GM12878 (cell line): ENCODE measurements at regions not wholly inside any gene's neighbourhood (a gene's known extent, or its start where the extent isn't known, plus 50 kb on each side); places are given as distances from the start of the nearest gene placed in this dataset.

ENCODE experiments used
- ATF2 ChIP-seq: IDR thresholded peaks from 2 replicates; pipeline ENCODE4 v1.6.1; 2012; ENCODE audit warnings: low read length, inconsistent platforms
- EZH2 ChIP-seq: IDR thresholded peaks from 2 replicates; pipeline ENCODE4 v1.6.1; 2012; ENCODE audit warnings: low read depth, mild to moderate bottlenecking, control low read depth, inconsistent platforms, low read length, borderline replicate concordance; ENCODE audit not compliant: control insufficient read depth
- HDAC6 ChIP-seq: fragments of 200-600 bp; sonication (generic); IDR thresholded peaks from one replicate; pipeline ENCODE4 v1.8.0; 2017; ENCODE audit warnings: antibody characterized with exemption; ENCODE audit not compliant: unreplicated experiment
- MYC ChIP-seq: IDR thresholded peaks from 2 replicates; pipeline ENCODE4 v1.6.1; 2011; ENCODE audit warnings: mild to moderate bottlenecking, low read length, moderate library complexity, inconsistent platforms; ENCODE audit not compliant: insufficient read depth, insufficient replicate concordance, insufficient read length, severe bottlenecking
- POLR2AphosphoS5 ChIP-seq: IDR thresholded peaks from 2 replicates; pipeline ENCODE4 v1.6.1; 2011; ENCODE audit warnings: mild to moderate bottlenecking, low read length, inconsistent platforms
- RFX5 ChIP-seq: IDR thresholded peaks from 2 replicates; pipeline ENCODE4 v1.6.1; 2011; ENCODE audit warnings: low read depth, low read length, improper control_type of control experiment
- SMAD1 ChIP-seq: fragments of 450-650 bp; IDR thresholded peaks from 2 replicates; pipeline ENCODE4 v1.6.1; 2018; ENCODE audit warnings: mild to moderate bottlenecking, low read depth; ENCODE audit not compliant: partially characterized antibody
- SPI1 ChIP-seq: IDR thresholded peaks from 2 replicates; pipeline ENCODE4 v1.6.1; 2011; ENCODE audit warnings: low read depth, mild to moderate bottlenecking, low read length, moderate library complexity, borderline replicate concordance; ENCODE audit not compliant: insufficient read depth
- TF ChIP-seq, protein P1 (sequence below), 3 experiments: IDR thresholded peaks in 2 of 3; conservative IDR thresholded peaks in 1 of 3; 2 replicates each; pipeline ENCODE4 v1.5.1; 2011; ENCODE audit warnings: low read depth in 3 of 3, low read length in 3 of 3, mild to moderate bottlenecking in 3 of 3, control low read depth in 2 of 3, moderate library complexity in 2 of 3, inconsistent platforms in 1 of 3, mixed read lengths in 1 of 3; ENCODE audit not compliant: control insufficient read depth in 2 of 3, insufficient read depth in 1 of 3; ENCODE audit errors: extremely low read depth in 1 of 3

GRCh38 chr12:82593143-82593542, 93.6 kb upstream of the TMTC2 start:
- no peak for TF ChIP-seq HDAC6
- no peak for TF ChIP-seq SMAD1
- no peak for TF ChIP-seq RFX5
- TF ChIP-seq, protein P1, sequence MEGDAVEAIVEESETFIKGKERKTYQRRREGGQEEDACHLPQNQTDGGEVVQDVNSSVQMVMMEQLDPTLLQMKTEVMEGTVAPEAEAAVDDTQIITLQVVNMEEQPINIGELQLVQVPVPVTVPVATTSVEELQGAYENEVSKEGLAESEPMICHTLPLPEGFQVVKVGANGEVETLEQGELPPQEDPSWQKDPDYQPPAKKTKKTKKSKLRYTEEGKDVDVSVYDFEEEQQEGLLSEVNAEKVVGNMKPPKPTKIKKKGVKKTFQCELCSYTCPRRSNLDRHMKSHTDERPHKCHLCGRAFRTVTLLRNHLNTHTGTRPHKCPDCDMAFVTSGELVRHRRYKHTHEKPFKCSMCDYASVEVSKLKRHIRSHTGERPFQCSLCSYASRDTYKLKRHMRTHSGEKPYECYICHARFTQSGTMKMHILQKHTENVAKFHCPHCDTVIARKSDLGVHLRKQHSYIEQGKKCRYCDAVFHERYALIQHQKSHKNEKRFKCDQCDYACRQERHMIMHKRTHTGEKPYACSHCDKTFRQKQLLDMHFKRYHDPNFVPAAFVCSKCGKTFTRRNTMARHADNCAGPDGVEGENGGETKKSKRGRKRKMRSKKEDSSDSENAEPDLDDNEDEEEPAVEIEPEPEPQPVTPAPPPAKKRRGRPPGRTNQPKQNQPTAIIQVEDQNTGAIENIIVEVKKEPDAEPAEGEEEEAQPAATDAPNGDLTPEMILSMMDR (IDR thresholded peaks at IDR 0.05 in 2 of 3, conservative IDR thresholded peaks at IDR 0.05 in 1 of 3; ENCODE audit: control insufficient read depth in 2 of 3, extremely low read depth in 1 of 3, insufficient read depth in 1 of 3, low read depth in 3 of 3, low read length in 3 of 3), result no peak
- TF ChIP-seq ATF2, result 0 out of 2 replicates have a peak, but pooled peaks have one; percentile 30
- no peak for TF ChIP-seq EZH2
- TF ChIP-seq MYC, result no peak
- TF ChIP-seq SPI1, result no peak
- no peak for TF ChIP-seq POLR2AphosphoS5
